WTC11 (cell line): ENCODE measurements at regions not wholly inside any gene's neighbourhood (a gene's known extent, or its start where the extent isn't known, plus 50 kb on each side); places are given as distances from the start of the nearest gene placed in this dataset.

Source experiments
- AFF4 ChIP-seq: sonication (generic); formaldehyde crosslinking; IDR thresholded peaks from 2 replicates; pipeline ENCODE4 v1.8.1; 2023; ENCODE audit warnings: mild to moderate bottlenecking, missing genetic modification reagents, borderline replicate concordance
- AR ChIP-seq: fragments of 250-450 bp; sonication (Bioruptor Pico); IDR thresholded peaks from 2 replicates; pipeline ENCODE4 v1.9.0; 2021; ENCODE audit warnings: mild to moderate bottlenecking
- ATF2 ChIP-seq: sonication (generic); formaldehyde crosslinking; IDR thresholded peaks from 2 replicates; pipeline ENCODE4 v1.8.1; 2022; ENCODE audit warnings: low read depth, missing genetic modification reagents, borderline replicate concordance
- CBFB ChIP-seq: sonication (generic); formaldehyde crosslinking; IDR thresholded peaks from 2 replicates; pipeline ENCODE4 v1.8.1; 2022; ENCODE audit warnings: mild to moderate bottlenecking, low read depth, missing genetic modification reagents
- CTCF ChIP-seq: fragments of 200-600 bp; IDR thresholded peaks from 2 replicates; pipeline ENCODE4 v1.8.0; 2022; ENCODE audit warnings: antibody characterized with exemption
- E2F1 ChIP-seq: sonication (generic); formaldehyde crosslinking; IDR thresholded peaks from 2 replicates; pipeline ENCODE4 v1.8.0; 2022; ENCODE audit warnings: mild to moderate bottlenecking, missing genetic modification reagents
- E2F5 ChIP-seq: sonication (generic); formaldehyde crosslinking; IDR thresholded peaks from 2 replicates; pipeline ENCODE4 v1.8.1; 2022; ENCODE audit warnings: mild to moderate bottlenecking, moderate library complexity, missing genetic modification reagents
- ELF4 ChIP-seq: sonication (generic); formaldehyde crosslinking; IDR thresholded peaks from 2 replicates; pipeline ENCODE4 v1.8.1; 2022; ENCODE audit warnings: low read depth, mild to moderate bottlenecking, moderate library complexity, missing genetic modification reagents
- MYBL2 ChIP-seq: sonication (generic); formaldehyde crosslinking; IDR thresholded peaks from 2 replicates; pipeline ENCODE4 v1.8.1; 2023; ENCODE audit warnings: mild to moderate bottlenecking, moderate library complexity, missing genetic modification reagents
- NFE2L1 ChIP-seq: sonication (generic); formaldehyde crosslinking; IDR thresholded peaks from 2 replicates; pipeline ENCODE4 v1.8.1; 2023; ENCODE audit warnings: missing genetic modification reagents
- NR2C2 ChIP-seq: sonication (generic); formaldehyde crosslinking; IDR thresholded peaks from 2 replicates; pipeline ENCODE4 v1.8.0; 2022; ENCODE audit warnings: mild to moderate bottlenecking, missing genetic modification reagents
- SP1 ChIP-seq: sonication (generic); formaldehyde crosslinking; conservative IDR thresholded peaks from 2 replicates; pipeline ENCODE4 v1.8.1; 2022; ENCODE audit warnings: missing genetic modification reagents
- ZNF138 ChIP-seq: sonication (generic); formaldehyde crosslinking; conservative IDR thresholded peaks from 2 replicates; pipeline ENCODE4 v1.8.1; 2022; ENCODE audit warnings: mild to moderate bottlenecking, moderate library complexity, missing genetic modification reagents

GRCh38 chr5:106755066-106755465, 915.7 kb downstream of the EFNA5 start:
- TF ChIP-seq E2F5 (CRISPR knock-in tag) (no peak), AFF4 (no peak), MYBL2 (no peak), NFE2L1 (CRISPR knock-in tag) (no peak), AR (CRISPR knock-in tag) (no peak), CTCF (no peak), ELF4 (CRISPR knock-in tag) (no peak), ZNF138 (CRISPR knock-in tag) (no peak), ATF2 (CRISPR knock-in tag) (no peak), CBFB (CRISPR knock-in tag) (no peak), E2F1 (CRISPR knock-in tag) (no peak), SP1 (CRISPR knock-in tag) (no peak), NR2C2 (no peak)
